GM12874 (cell line): ENCODE measurements at regions not wholly inside any gene's neighbourhood (a gene's known extent, or its start where the extent isn't known, plus 50 kb on each side); places are given as distances from the start of the nearest gene placed in this dataset.
A peak's percentile ranks its signal among the peaks of the same experiment; 100 is the strongest.

Experiments used
- TF ChIP-seq, protein P1 (sequence below): IDR thresholded peaks from 2 replicates; pipeline ENCODE4 v1.5.1; 2011; ENCODE audit warnings: low read depth, mild to moderate bottlenecking, control low read depth, low read length, moderate library complexity; ENCODE audit not compliant: insufficient read depth

DNA sequence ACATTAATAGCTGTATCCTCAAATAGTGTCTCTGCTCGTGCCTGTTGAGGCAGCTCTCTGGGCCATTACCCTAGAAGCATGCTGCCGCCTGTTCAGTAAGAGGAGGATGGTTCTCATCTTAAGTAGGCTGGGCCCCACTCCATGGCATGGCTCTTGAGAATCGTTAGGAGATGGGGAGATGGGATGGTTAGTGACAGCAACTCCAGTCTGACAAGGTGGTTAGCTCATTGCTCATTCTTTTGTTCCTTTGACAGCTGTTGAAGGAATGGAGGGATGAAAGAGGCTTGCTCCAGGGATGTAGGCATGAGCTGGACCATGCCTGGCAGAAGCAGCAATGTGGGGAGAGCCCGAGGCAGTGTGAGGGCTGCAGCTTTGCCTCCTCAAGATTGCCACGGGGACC, 68.2 kb downstream of the MAP10 start:
- TF ChIP-seq, protein P1, sequence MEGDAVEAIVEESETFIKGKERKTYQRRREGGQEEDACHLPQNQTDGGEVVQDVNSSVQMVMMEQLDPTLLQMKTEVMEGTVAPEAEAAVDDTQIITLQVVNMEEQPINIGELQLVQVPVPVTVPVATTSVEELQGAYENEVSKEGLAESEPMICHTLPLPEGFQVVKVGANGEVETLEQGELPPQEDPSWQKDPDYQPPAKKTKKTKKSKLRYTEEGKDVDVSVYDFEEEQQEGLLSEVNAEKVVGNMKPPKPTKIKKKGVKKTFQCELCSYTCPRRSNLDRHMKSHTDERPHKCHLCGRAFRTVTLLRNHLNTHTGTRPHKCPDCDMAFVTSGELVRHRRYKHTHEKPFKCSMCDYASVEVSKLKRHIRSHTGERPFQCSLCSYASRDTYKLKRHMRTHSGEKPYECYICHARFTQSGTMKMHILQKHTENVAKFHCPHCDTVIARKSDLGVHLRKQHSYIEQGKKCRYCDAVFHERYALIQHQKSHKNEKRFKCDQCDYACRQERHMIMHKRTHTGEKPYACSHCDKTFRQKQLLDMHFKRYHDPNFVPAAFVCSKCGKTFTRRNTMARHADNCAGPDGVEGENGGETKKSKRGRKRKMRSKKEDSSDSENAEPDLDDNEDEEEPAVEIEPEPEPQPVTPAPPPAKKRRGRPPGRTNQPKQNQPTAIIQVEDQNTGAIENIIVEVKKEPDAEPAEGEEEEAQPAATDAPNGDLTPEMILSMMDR = no peak

DNA sequence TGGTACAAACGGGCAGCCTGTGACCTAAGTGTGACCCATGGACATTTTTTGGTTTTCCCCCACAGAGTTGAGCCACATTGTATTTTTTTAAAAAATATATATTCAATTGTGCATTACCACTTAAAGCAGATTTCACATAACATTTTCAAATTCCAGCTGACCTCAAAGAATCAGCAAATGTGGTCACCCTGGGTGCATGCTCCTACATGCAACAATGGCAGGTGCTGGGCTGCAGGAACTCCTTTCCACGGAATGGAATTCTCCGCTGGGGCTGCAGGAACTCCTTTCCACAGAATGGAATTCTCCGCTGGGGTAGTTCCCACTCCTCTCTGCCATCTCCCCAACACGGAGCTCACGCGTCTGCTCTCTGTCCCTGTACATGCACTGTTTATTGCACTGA, 68.7 kb downstream of the MAP10 start:
- TF ChIP-seq, protein P1 = no peak

DNA sequence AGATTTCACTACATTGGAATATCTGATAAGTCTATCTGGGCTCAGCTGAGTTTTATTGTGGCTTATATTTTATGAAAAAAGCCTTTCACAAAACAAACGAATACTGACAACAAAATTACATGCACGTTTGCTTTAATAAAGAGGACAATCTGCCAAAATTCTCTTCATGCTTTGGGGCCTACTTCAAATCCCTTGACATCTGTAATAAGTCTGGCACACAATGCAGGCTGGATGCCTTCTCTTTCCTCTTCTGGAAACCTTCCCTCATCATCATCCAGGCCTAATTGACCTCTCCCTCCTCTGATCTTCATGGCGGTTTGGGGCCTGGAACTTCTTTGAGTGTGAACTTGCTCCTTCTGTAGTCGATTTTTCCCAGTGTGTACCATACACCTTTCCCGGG, 70.3 kb downstream of the MAP10 start:
- TF ChIP-seq, protein P1 = no peak

DNA sequence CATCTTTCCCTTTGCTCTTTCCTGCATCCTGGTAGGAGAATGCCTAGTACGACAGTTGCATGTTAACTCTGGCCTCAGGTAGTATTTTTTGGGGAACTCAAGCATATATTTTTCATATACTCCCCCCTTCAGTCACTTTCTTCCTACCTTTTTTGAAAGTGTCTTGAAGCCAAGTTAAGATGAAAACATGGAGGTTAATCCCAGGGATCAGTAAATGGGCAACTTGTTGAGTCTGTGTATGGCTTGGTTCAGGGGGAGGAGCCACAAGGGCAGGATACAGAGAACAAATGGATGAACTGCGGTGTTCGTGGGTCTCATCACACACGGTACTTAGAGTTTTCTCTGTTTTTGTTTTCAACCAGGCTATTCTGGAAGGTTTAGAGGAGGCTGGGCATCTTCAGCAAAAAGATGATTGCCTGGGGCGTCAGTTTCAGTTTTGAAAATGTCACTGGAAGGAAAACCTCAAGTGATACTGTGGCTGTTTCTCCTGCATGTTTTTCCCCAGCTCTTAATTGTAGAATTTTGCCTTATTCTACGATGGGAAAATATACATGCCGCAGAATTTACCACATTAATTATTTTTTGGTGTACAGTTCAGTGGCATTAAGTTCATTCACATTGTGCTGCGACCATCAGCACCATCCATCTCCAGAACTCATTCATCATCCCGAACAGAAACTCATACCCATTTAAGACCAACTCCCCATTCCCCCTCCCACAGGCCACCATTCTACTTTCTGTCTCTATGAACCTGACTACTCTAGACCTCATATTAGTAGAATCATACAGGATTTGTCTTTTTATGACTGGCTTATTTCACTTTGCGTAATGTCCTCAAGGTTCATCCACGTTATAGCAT, 71.5 kb downstream of the MAP10 start:
- TF ChIP-seq, protein P1 = no peak

DNA sequence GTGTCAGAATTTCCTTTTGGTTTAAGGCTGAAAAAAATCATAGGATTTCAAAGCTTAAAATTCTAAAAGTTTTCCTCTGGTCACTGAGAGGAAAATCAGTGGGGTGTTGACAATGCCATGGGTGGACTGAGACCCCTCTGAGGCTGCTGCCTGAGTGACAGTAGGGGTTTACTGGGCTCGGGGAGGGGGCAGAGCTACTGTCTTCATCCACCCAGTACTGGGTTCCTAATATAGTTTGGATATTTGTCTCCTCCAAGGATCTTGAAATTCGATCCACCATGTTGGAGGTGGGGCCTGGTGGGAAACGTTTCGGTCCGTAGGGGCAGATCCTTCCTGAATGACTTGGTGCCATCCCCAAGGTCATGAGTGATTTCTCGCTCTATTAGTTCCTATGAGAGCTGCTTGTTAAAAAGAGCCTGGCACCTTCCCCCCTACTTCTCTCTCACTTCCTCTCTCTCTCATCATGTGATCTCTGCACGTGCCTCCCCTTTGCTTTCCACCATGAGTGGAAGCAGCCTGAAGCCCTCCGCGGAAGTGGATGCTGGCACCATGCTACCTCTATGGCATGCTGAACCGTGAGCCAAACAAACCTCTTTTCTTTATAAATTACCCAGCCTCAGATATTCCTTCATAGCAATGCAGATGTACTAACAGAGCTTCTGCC, 72.3 kb downstream of the MAP10 start:
- TF ChIP-seq, protein P1 = no peak

DNA sequence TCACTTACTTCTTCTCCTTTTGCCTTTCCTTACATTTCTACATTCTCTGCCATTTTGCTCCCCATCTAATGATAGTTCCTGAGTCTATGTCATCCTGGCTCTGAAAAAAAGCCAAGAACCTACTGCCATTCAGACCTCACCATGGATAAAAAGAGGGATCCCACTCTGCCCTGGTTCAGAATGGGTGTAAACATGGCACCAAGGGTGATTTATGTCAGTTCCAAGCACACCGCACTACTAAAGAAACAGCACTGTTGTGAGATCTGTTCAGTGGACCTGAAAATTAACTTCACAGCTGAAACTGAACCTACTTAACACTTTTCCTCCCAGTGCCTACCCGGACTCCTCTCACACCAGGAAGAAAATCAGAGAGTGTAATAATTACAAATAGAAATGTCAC, 72.3 kb upstream of the NTPCR start:
- TF ChIP-seq, protein P1 = no peak

DNA sequence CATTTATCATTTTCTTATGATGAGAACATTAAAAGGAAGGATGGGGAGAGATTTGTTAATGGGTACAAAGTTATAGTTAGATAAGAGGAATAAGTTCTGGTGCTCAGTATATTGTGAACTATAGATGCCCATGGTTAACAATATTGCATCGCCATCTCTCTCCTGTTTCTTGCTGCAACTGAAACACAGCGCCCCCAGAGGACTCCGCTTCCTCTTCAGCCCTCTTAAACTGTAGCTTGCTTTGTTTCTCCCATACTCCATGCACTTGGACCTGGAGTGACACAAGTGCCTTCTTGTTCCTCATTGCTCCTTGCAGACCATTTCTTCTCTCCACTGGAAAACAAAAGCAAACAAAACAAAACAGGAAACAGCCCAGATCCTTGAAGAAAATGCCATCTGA, 70.1 kb upstream of the NTPCR start:
- TF ChIP-seq, protein P1 = 0 out of 2 replicates have a peak, but pooled peaks have one; percentile 23
